Astrocyte (in vitro differentiated cells and primary cell): ENCODE measurements at regions not wholly inside any gene's neighbourhood (a gene's known extent, or its start where the extent isn't known, plus 50 kb on each side); places are given as distances from the start of the nearest gene placed in this dataset.

Experiments
- DNase-seq: peaks from one replicate; pipeline ENCODE4 v3.0.0-alpha.2; 2010; ENCODE audit warnings: low read depth
- FAIRE-seq: peaks from 2 replicates; lab custom pipeline; 2011; peaks lifted over from hg19 to GRCh38; lab: Jason Lieb, UNC
- H2AFZ ChIP-seq: 2 replicates; pipeline ENCODE4 v1.6.0; 2012; ENCODE audit warnings: low read depth, low read length, inconsistent platforms
- H3K27ac ChIP-seq: 2 replicates; pipeline ENCODE4 v1.5.1; 2011; ENCODE audit warnings: low read depth, low read length, inconsistent platforms
- H3K27me3 ChIP-seq: 2 replicates; pipeline ENCODE4 v1.6.0; 2011; ENCODE audit warnings: low read length, inconsistent platforms; ENCODE audit not compliant: insufficient read depth
- H3K36me3 ChIP-seq: 2 replicates; pipeline ENCODE4 v1.5.1; 2011; ENCODE audit warnings: low read length, inconsistent platforms; ENCODE audit not compliant: insufficient read depth
- H3K4me1 ChIP-seq: 2 replicates; pipeline ENCODE4 v1.5.1; 2011; ENCODE audit warnings: low read length, inconsistent platforms; ENCODE audit not compliant: insufficient read depth
- H3K4me2 ChIP-seq: 2 replicates; pipeline ENCODE4 v1.6.0; 2012; ENCODE audit warnings: low read length, inconsistent platforms
- H3K4me3 ChIP-seq: 2 replicates; pipeline ENCODE4 v1.5.1; 2011; ENCODE audit warnings: low read depth, mild to moderate bottlenecking, low read length, inconsistent platforms; ENCODE audit not compliant: insufficient read depth
- H3K79me2 ChIP-seq: 2 replicates; pipeline ENCODE4 v1.6.0; 2012; ENCODE audit warnings: mild to moderate bottlenecking, low read length, inconsistent platforms; ENCODE audit not compliant: insufficient read depth
- H3K9ac ChIP-seq: 2 replicates; pipeline ENCODE4 v1.6.0; 2012; ENCODE audit warnings: mild to moderate bottlenecking, low read length, inconsistent platforms
- H3K9me3 ChIP-seq: 2 replicates; pipeline ENCODE4 v1.5.1; 2012; ENCODE audit warnings: low read depth, mild to moderate bottlenecking, low read length, inconsistent platforms; ENCODE audit not compliant: insufficient read depth
- H4K20me1 ChIP-seq: 2 replicates; pipeline ENCODE4 v1.6.0; 2012; ENCODE audit warnings: low read length, inconsistent platforms; ENCODE audit not compliant: insufficient read depth
- H3K27ac Mint-ChIP-seq: one replicate; pipeline ENCODE4 v1.8.0; 2021; ENCODE audit warnings: mild to moderate bottlenecking, mixed read lengths; ENCODE audit not compliant: unreplicated experiment
- H3K27me3 Mint-ChIP-seq: one replicate; pipeline ENCODE4 v1.8.0; 2021; ENCODE audit warnings: low read depth, mixed read lengths; ENCODE audit not compliant: unreplicated experiment
- H3K36me3 Mint-ChIP-seq: one replicate; pipeline ENCODE4 v1.8.0; 2021; ENCODE audit warnings: low read depth, mixed read lengths; ENCODE audit not compliant: unreplicated experiment
- H3K4me1 Mint-ChIP-seq: one replicate; pipeline ENCODE4 v1.8.0; 2021; ENCODE audit warnings: low read depth, mixed read lengths; ENCODE audit not compliant: unreplicated experiment
- H3K4me3 Mint-ChIP-seq: one replicate; pipeline ENCODE4 v1.8.0; 2021; ENCODE audit warnings: mild to moderate bottlenecking, moderate library complexity, mixed read lengths; ENCODE audit not compliant: unreplicated experiment
- H3K9me3 Mint-ChIP-seq: one replicate; pipeline ENCODE4 v1.8.0; 2021; ENCODE audit warnings: mild to moderate bottlenecking, mixed read lengths; ENCODE audit not compliant: unreplicated experiment
- CTCF ChIP-seq: IDR thresholded peaks from 2 replicates; pipeline ENCODE4 v1.5.1; 2011; ENCODE audit warnings: low read depth, mild to moderate bottlenecking, inconsistent platforms, low read length, moderate library complexity; ENCODE audit not compliant: insufficient read depth
- EZH2 ChIP-seq: IDR thresholded peaks from 2 replicates; pipeline ENCODE4 v1.6.1; 2012; ENCODE audit warnings: mild to moderate bottlenecking, low read length, inconsistent platforms; ENCODE audit not compliant: insufficient read depth

- H3K9me3 ChIP-seq: no peaks in the 10 kb centered on the region
- H4K20me1 ChIP-seq: no peaks in the 10 kb centered on the region
- H3K4me2 ChIP-seq: peak overlapping the region; percentile 60
- peaks cover 21% of the 10 kb centered on the region for H3K4me1 ChIP-seq
- H3K27me3 Mint-ChIP-seq: peaks cover 2% of the 10 kb centered on the region
- no peak overlapping the region for H3K9ac ChIP-seq
- no peak overlapping the region for H3K4me3 Mint-ChIP-seq
- no peaks in the 10 kb centered on the region for H3K9me3 Mint-ChIP-seq
- no peaks in the 10 kb centered on the region for H3K36me3 ChIP-seq
- FAIRE-seq: peak; percentile 55
- H3K4me1 Mint-ChIP-seq: peaks cover 20% of the 10 kb centered on the region
- no peaks in the 10 kb centered on the region for H3K79me2 ChIP-seq
- H3K27ac Mint-ChIP-seq: no peak overlapping the region
- peak; percentile 97 for DNase-seq
- no peak overlapping the region for H2AFZ ChIP-seq
- H3K4me3 ChIP-seq: no peak overlapping the region
- H3K27me3 ChIP-seq: peaks cover 8% of the 10 kb centered on the region
- no peaks in the 10 kb centered on the region for H3K36me3 Mint-ChIP-seq
- peak overlapping the region; percentile 48 for H3K27ac ChIP-seq
- TF ChIP-seq EZH2: no peak
- TF ChIP-seq CTCF: no peak
Observed at GRCh38 chr10:43809211-43809930, 160.7 kb upstream of the ZNF32 start.

GRCh38 chr10:43808136-43808535 is 159.5 kb upstream of the ZNF32 start:
- FAIRE-seq (no peak), DNase-seq (peak; percentile 47)
- Mint-ChIP-seq H3K36me3 (no peaks in the 10 kb centered on the region), H3K4me1 (peaks cover 20% of the 10 kb centered on the region), H3K27me3 (peaks cover 7% of the 10 kb centered on the region), H3K4me3 (no peak overlapping the region), H3K9me3 (no peaks in the 10 kb centered on the region), H3K27ac (no peak overlapping the region)
- H3K4me1 ChIP-seq: peaks cover 20% of the 10 kb centered on the region
- H2AFZ ChIP-seq: no peak overlapping the region
- H3K9me3 ChIP-seq: no peaks in the 10 kb centered on the region
- H3K4me3 ChIP-seq: no peak overlapping the region
- no peak overlapping the region for H3K27ac ChIP-seq
- H3K9ac ChIP-seq: no peak overlapping the region
- H3K36me3 ChIP-seq: no peaks in the 10 kb centered on the region
- H4K20me1 ChIP-seq: no peaks in the 10 kb centered on the region
- H3K79me2 ChIP-seq: no peaks in the 10 kb centered on the region
- peak overlapping the region; percentile 22 for H3K4me2 ChIP-seq
- H3K27me3 ChIP-seq: peaks cover 10% of the 10 kb centered on the region
- TF ChIP-seq EZH2 (no peak), CTCF (no peak)
